GM19023 (cell line): ENCODE measurements at regions not wholly inside any gene's neighbourhood (a gene's known extent, or its start where the extent isn't known, plus 50 kb on each side); places are given as distances from the start of the nearest gene placed in this dataset.

ENCODE experiments used
- ATAC-seq: cut with Tn5 transposase; IDR thresholded peaks from one replicate; pipeline ENCODE4 v1.9.1; 2021; ENCODE audit warnings: mild to moderate bottlenecking, moderate library complexity; ENCODE audit not compliant: unreplicated experiment

GRCh38 chr16:86924537-86924936 lies 346.2 kb downstream of the FOXL1 start:
- no peak for ATAC-seq

DNA sequence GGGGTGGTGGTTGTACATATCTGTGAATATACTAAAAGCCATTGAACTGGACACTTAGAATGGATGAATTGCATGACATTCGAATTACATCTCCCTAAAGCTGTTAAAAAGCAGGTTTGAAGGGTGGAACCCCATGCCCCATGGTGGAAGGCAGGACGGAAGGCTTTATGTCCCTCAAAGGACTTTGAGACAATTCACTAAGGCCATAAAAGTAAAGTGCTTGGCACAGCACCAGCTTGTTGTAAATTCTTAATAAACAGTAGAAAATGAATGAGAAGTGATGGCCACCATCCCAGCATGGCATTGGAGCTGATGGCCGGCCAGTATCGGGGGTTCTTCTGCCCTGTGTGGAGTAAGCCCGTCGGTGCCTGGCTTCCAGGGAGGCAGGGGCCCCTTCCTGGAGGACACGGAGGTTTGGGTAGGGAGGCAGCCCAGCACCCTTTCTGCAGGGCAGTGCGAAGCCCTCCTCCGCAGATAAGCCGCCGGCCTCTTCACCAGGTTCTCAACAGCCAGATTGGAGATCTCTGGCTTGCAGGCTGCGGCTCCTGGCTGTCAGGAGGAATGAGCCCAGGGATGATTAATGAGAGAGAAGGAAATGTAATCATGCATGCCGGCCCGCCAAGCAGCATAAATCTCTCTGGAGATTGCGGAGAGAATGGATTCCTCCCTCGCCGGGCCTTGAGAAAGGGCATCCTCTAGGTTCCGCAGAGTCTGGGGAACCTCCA lies 346.9 kb downstream of the FOXL1 start:
- no peak for ATAC-seq

DNA sequence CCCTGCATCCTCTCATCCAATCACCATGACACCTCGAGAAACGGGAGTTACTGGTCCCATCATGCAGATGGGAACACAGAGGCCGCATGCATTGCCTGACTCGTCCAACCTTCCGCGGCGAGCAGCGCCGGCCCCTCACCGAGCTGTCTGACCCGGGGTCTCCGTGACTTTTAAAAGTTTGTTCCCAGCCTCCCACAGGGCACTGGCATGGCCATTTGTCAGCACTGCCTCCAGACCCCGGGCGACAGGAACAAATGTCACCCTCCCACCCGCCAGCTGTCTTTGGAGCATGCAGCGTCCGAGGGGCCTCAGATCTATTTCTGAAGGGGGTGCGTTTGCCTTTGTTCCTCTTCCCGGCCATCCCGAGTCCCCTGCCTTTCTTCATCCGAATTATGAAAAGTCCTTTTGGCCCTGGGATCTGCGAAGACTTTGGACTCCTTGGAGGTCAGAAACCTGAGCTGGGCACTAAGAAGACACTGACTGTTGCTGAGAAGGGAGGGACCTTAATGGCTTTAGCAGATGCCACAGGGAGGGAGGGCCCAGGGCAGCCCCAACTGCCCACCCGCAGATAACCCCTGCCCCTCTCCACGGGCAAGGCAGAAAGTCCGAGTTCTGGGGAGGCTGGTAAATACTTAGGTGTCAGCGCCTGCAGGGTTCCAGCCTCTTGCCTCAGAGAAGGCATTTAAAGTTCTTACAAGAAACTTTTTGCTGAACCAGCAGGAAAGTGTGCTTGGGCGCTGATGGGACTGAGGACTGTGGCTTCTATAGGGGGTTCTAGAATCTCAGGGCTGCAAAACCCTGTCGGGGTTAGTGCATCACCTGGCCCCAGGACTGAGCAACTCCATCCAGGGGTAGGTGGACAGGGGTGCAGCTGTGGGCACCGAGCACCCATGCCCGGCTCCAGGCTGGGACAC lies 348.1 kb downstream of the FOXL1 start:
- no peak for ATAC-seq

- ATAC-seq, result no peak
Observed at GRCh38 chr16:86927699-86928098, 349.4 kb downstream of the FOXL1 start.

DNA sequence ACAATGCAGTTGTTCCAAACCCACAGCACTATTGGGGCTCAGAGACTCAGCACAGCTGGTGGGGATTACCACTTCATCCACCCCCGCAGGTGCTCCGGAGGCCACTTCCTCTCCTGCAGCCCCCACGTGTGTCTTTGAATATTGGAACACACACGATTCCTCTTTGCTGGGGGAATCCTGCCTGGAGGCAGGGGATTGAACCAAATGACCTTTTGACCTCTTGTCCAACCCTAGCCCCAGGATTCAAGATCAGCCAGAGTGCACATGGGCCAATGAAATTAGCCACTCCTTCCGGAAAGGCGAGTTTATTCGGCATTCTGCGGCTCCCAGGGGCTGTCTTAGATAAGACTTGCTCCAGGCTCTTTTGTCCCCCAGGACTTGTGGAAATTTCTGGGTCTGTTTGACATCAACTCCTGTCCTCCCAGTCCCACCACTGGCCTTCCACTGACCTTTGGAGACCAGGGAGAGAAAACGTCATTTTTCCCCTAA lies 350.2 kb downstream of the FOXL1 start:
- no peak for ATAC-seq

- no peak for ATAC-seq
Observed at GRCh38 chr16:86929057-86929871, 350.9 kb downstream of the FOXL1 start.

GRCh38 chr16:86930001-86930400 lies 351.7 kb downstream of the FOXL1 start:
- ATAC-seq, result no peak

- ATAC-seq, result no peak
Observed at GRCh38 chr16:86930663-86931373, 352.5 kb downstream of the FOXL1 start.

DNA sequence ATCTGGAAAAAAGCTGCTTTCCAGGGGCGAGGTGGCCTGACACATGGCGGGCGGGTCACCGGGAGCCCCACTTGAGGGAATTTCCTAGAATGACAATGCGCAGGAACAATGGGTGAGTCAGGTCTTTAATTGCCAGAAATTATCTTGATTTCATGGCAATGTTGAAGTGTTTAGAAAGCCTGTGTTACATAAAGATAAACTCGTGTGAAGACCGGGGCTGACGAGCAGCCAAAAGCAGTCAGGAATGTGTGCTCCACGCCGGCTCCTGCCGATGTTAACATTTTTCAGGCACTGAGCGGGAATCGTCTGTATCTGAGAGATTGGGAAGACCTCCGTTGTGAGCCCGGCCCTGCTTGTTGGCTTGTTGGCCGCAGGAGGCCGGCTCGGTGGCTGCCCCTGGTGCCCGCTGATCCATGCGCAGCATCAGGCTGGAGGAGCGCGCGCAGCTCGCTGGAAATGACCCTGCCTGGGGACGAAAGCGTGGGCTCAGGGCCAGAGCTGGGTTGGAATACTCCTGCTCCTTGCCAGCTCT lies 353.1 kb downstream of the FOXL1 start:
- ATAC-seq, result no peak

- no peak for ATAC-seq
Observed at GRCh38 chr16:86932130-86932982, 354.0 kb downstream of the FOXL1 start.

DNA sequence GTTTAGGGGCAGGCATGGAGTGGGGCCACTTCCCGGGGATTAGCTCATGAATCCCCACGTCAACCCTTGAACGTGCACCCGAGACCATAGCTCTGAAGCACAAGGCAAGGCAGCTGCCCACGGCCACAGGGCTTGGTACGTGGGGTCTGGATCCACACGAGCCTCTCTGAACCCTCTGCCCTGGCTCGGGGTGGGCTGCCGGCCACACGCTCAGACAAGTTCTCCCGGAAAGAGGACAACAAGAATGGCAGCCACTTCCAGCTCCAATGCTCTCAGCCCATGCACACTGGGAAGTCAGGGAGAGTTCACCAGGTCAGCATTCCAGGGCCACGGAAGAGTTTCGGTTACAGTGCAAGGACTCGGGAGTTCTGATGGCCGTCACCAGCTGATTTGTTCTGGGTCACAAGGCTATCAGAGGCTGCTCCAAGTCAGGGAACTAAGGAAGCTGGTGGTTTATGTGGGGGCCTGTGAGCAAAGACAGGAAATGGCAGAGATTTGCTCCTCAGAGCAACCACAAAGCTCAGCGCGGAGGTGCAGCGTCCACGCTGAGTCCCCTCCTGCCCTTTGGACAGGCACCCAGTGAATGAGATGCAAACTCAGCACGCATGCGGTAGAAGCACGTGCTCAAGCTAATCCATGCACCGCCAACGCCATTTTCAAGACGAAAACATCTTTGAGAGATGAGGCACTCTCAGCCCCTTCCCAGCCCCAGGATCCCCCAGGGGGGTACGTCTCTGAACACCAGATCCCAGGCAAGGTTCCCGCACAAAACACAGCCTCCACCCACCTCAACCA lies 356.4 kb downstream of the FOXL1 start:
- ATAC-seq, result no peak

- no peak for ATAC-seq
Observed at GRCh38 chr16:86939609-86940008, 361.3 kb downstream of the FOXL1 start.

DNA sequence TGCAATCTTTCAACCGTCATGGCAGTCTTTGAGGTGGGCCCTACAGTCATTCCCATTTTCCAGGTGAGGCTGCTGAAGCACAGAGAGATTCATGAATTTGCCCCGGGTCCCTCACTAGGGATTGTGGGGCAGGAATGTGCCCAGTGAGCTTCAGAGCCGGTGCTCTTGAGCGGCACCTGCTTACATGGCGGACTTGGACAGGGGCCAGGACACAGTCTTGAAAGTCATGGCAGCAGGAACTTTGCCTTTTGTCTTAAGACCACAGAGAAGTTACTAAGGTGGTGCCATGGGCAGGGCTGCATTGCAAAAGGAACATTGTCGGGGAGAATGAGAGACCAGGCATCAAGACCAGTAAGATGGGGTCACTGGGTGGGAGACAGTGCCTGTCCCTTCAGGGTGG lies 363.4 kb downstream of the FOXL1 start:
- ATAC-seq, result no peak

- no peak for ATAC-seq
Observed at GRCh38 chr16:86942151-86943051, 364.1 kb downstream of the FOXL1 start.

GRCh38 chr16:86945166-86945900 lies 367.0 kb downstream of the FOXL1 start:
- no peak for ATAC-seq

GRCh38 chr16:86946396-86946795 lies 368.0 kb downstream of the FOXL1 start:
- ATAC-seq, result no peak

GRCh38 chr16:86946981-86947380 lies 368.6 kb downstream of the FOXL1 start:
- no peak for ATAC-seq
